Memory B cell (primary cell): ENCODE measurements at regions not wholly inside any gene's neighbourhood (a gene's known extent, or its start where the extent isn't known, plus 50 kb on each side); places are given as distances from the start of the nearest gene placed in this dataset.

Experiments used
- ATAC-seq: fragments of 150-1000 bp; cut with Tn5 transposase; 2 replicates; pipeline ENCODE4 v1.10.0; 2021; ENCODE audit warnings: low read depth, mild to moderate bottlenecking, moderate library complexity
- DNase-seq, 2 donors: peaks; one replicate each; pipeline ENCODE4 v3.0.0; 2022; ENCODE audit warnings: low spot score in 2 of 2
- H3K27ac Mint-ChIP-seq: one replicate; pipeline ENCODE4 v1.8.0; 2022; ENCODE audit warnings: mild to moderate bottlenecking, moderate library complexity, mixed read lengths
- H3K27me3 Mint-ChIP-seq: one replicate; pipeline ENCODE4 v1.8.0; 2022; ENCODE audit warnings: mixed read lengths
- H3K36me3 Mint-ChIP-seq: one replicate; pipeline ENCODE4 v1.8.0; 2022; ENCODE audit warnings: mild to moderate bottlenecking, mixed read lengths
- H3K4me1 Mint-ChIP-seq: one replicate; pipeline ENCODE4 v1.8.0; 2022; ENCODE audit warnings: mixed read lengths
- H3K4me3 Mint-ChIP-seq: one replicate; pipeline ENCODE4 v1.8.0; 2022; ENCODE audit warnings: mild to moderate bottlenecking, moderate library complexity, mixed read lengths
- H3K9me3 Mint-ChIP-seq: one replicate; pipeline ENCODE4 v1.8.0; 2022; ENCODE audit warnings: mixed read lengths

GRCh38 chr6:14462566-14462965, 345.0 kb downstream of the CD83 start:
- Mint-ChIP-seq H3K4me3 (no peak overlapping the region), H3K27ac (no peak overlapping the region), H3K27me3 (no peaks in the 10 kb centered on the region), H3K36me3 (peaks cover 17% of the 10 kb centered on the region), H3K4me1 (peaks cover 5% of the 10 kb centered on the region), H3K9me3 (peaks cover 8% of the 10 kb centered on the region)
- no peak for ATAC-seq
- no peak for DNase-seq

GRCh38 chr6:14463110-14463509, 345.5 kb downstream of the CD83 start:
- no peak for ATAC-seq
- no peak overlapping the region for H3K4me3 Mint-ChIP-seq
- H3K27me3 Mint-ChIP-seq, result no peaks in the 10 kb centered on the region
- H3K4me1 Mint-ChIP-seq, result peaks cover 5% of the 10 kb centered on the region
- no peak overlapping the region for H3K27ac Mint-ChIP-seq
- DNase-seq, result no peak
- peaks cover 9% of the 10 kb centered on the region for H3K9me3 Mint-ChIP-seq
- H3K36me3 Mint-ChIP-seq, result peaks cover 20% of the 10 kb centered on the region

GRCh38 chr6:14464055-14464454, 346.5 kb downstream of the CD83 start:
- no peak overlapping the region for H3K27ac Mint-ChIP-seq
- peaks cover 3% of the 10 kb centered on the region for H3K4me1 Mint-ChIP-seq
- no peaks in the 10 kb centered on the region for H3K27me3 Mint-ChIP-seq
- ATAC-seq (no peak), DNase-seq (no peak)
- H3K9me3 Mint-ChIP-seq, result peaks cover 15% of the 10 kb centered on the region
- H3K36me3 Mint-ChIP-seq, result peaks cover 25% of the 10 kb centered on the region
- H3K4me3 Mint-ChIP-seq, result no peak overlapping the region

- Mint-ChIP-seq H3K27me3 (no peaks in the 10 kb centered on the region), H3K9me3 (peaks cover 18% of the 10 kb centered on the region), H3K4me1 (peaks cover 3% of the 10 kb centered on the region), H3K4me3 (no peak overlapping the region), H3K27ac (no peak overlapping the region), H3K36me3 (peaks cover 28% of the 10 kb centered on the region)
- no peak for ATAC-seq
- DNase-seq, result no peak
Observed at GRCh38 chr6:14464716-14465115, 347.1 kb downstream of the CD83 start.

- peaks cover 18% of the 10 kb centered on the region for H3K9me3 Mint-ChIP-seq
- H3K27ac Mint-ChIP-seq, result no peak overlapping the region
Observed at GRCh38 chr6:14466278-14466677, 348.7 kb downstream of the CD83 start.

GRCh38 chr6:14467591-14467990, 350.0 kb downstream of the CD83 start:
- no peaks in the 10 kb centered on the region for H3K27me3 Mint-ChIP-seq
- no peak overlapping the region for H3K4me3 Mint-ChIP-seq
- ATAC-seq, result no peak
- DNase-seq, result no peak
- H3K27ac Mint-ChIP-seq, result no peak overlapping the region
- H3K36me3 Mint-ChIP-seq, result peaks cover 25% of the 10 kb centered on the region
- peaks cover 18% of the 10 kb centered on the region for H3K9me3 Mint-ChIP-seq
- H3K4me1 Mint-ChIP-seq, result no peaks in the 10 kb centered on the region

More at GRCh38 chr6:14466278-14466677, 348.7 kb downstream of the CD83 start:
- DNase-seq (no peak), ATAC-seq (no peak)
- Mint-ChIP-seq H3K4me1 (no peaks in the 10 kb centered on the region), H3K36me3 (peaks cover 26% of the 10 kb centered on the region), H3K4me3 (no peak overlapping the region), H3K27me3 (no peaks in the 10 kb centered on the region)

- H3K27ac Mint-ChIP-seq, result no peak overlapping the region
- no peak for ATAC-seq
- H3K9me3 Mint-ChIP-seq, result peaks cover 18% of the 10 kb centered on the region
- H3K36me3 Mint-ChIP-seq, result peaks cover 27% of the 10 kb centered on the region
- H3K27me3 Mint-ChIP-seq, result no peaks in the 10 kb centered on the region
- no peaks in the 10 kb centered on the region for H3K4me1 Mint-ChIP-seq
- no peak for DNase-seq
- no peak overlapping the region for H3K4me3 Mint-ChIP-seq
Observed at GRCh38 chr6:14468647-14469321, 351.2 kb downstream of the CD83 start.

- H3K27ac Mint-ChIP-seq, result peak overlapping the region; percentile 15
- H3K27me3 Mint-ChIP-seq, result no peaks in the 10 kb centered on the region
- peaks cover 16% of the 10 kb centered on the region for H3K9me3 Mint-ChIP-seq
Observed at GRCh38 chr6:14470101-14470500, 352.5 kb downstream of the CD83 start.

GRCh38 chr6:14470671-14471070, 353.1 kb downstream of the CD83 start:
- ATAC-seq (no peak), DNase-seq (no peak)
- Mint-ChIP-seq H3K4me1 (peaks cover 3% of the 10 kb centered on the region), H3K36me3 (peaks cover 20% of the 10 kb centered on the region), H3K9me3 (peaks cover 14% of the 10 kb centered on the region), H3K27ac (peak overlapping the region; percentile 15), H3K27me3 (no peaks in the 10 kb centered on the region), H3K4me3 (no peak overlapping the region)

More at GRCh38 chr6:14470101-14470500, 352.5 kb downstream of the CD83 start:
- DNase-seq (no peak), ATAC-seq (no peak)
- peaks cover 24% of the 10 kb centered on the region for H3K36me3 Mint-ChIP-seq
- H3K4me1 Mint-ChIP-seq, result no peaks in the 10 kb centered on the region
- H3K4me3 Mint-ChIP-seq, result no peak overlapping the region

GRCh38 chr6:14472255-14472985, 354.8 kb downstream of the CD83 start:
- Mint-ChIP-seq H3K9me3 (peaks cover 10% of the 10 kb centered on the region), H3K27me3 (no peaks in the 10 kb centered on the region), H3K27ac (no peak overlapping the region), H3K36me3 (peaks cover 15% of the 10 kb centered on the region), H3K4me3 (no peak overlapping the region), H3K4me1 (peaks cover 3% of the 10 kb centered on the region)
- DNase-seq (no peak), ATAC-seq (no peak)

- no peak for DNase-seq
- Mint-ChIP-seq H3K4me3 (no peak overlapping the region), H3K4me1 (peaks cover 3% of the 10 kb centered on the region), H3K36me3 (peaks cover 12% of the 10 kb centered on the region), H3K27me3 (no peaks in the 10 kb centered on the region), H3K27ac (no peak overlapping the region), H3K9me3 (peaks cover 9% of the 10 kb centered on the region)
- no peak for ATAC-seq
Observed at GRCh38 chr6:14472986-14473337, 355.4 kb downstream of the CD83 start.

GRCh38 chr6:14474816-14475215, 357.2 kb downstream of the CD83 start:
- no peak for DNase-seq
- ATAC-seq, result no peak
- Mint-ChIP-seq H3K27ac (no peak overlapping the region), H3K9me3 (no peaks in the 10 kb centered on the region), H3K27me3 (no peaks in the 10 kb centered on the region), H3K36me3 (peaks cover 4% of the 10 kb centered on the region), H3K4me3 (no peak overlapping the region), H3K4me1 (peaks cover 3% of the 10 kb centered on the region)

GRCh38 chr6:14475306-14475705, 357.7 kb downstream of the CD83 start:
- ATAC-seq (no peak), DNase-seq (no peak)
- no peak overlapping the region for H3K4me3 Mint-ChIP-seq
- peaks cover 3% of the 10 kb centered on the region for H3K4me1 Mint-ChIP-seq
- no peaks in the 10 kb centered on the region for H3K9me3 Mint-ChIP-seq
- H3K27ac Mint-ChIP-seq, result no peak overlapping the region
- H3K27me3 Mint-ChIP-seq, result no peaks in the 10 kb centered on the region
- H3K36me3 Mint-ChIP-seq, result peaks cover 4% of the 10 kb centered on the region

- Mint-ChIP-seq H3K9me3 (peaks cover 4% of the 10 kb centered on the region), H3K27me3 (no peaks in the 10 kb centered on the region), H3K4me1 (peaks cover 3% of the 10 kb centered on the region), H3K4me3 (no peak overlapping the region), H3K27ac (no peak overlapping the region), H3K36me3 (peaks cover 7% of the 10 kb centered on the region)
- no peak for ATAC-seq
- DNase-seq, result no peak
Observed at GRCh38 chr6:14476793-14477531, 359.4 kb downstream of the CD83 start.
